ENCODE measurements at regions not wholly inside any gene's neighbourhood (a gene's known extent, or its start where the extent isn't known, plus 50 kb on each side); places are given as distances from the start of the nearest gene placed in this dataset.

DNA sequence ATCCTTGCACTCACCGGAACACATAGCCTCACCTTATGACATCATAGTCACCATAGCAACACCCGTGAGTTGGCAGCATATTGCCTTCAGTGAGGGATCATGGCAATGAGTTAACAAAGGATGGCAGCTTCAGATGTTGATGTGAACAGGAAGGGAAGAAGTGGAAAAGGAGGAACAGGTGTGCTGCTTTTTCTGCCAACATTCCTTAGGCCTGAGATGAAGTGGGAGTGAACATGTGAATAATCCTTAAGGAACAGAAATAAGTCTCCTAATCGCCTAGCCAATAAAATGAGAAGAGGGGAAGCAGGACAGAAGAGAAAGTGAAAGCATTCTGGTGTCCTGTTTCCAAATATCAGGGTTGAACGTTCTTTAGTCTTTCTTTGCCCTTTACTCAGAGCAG, 360.0 kb downstream of the BRINP1 start:
- CTCF ChIA-PET: no interaction called here
- POLR2A ChIA-PET: no interaction called here

DNA sequence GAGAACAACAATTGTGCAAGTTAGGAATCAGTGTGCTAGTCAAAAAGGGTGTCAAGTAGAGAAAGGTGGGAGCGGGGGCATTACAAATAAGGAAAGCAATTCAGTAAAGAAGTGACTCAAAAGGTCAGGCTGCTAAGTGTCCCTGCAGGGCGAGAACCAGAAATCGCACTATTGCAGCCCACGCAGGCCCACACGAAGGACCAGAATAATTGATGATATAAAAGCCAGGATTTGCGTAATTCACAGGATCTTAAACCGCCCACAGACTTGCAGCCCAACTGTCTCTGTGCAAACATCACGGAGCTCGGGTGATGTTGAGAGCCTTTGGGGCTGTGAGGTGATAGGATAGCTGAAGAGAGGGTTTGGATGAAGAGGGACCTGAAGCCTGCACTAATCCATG, 349.0 kb downstream of the BRINP1 start:
- ChIA-PET POLR2A (no interaction called here), CTCF (no interaction called here)

DNA sequence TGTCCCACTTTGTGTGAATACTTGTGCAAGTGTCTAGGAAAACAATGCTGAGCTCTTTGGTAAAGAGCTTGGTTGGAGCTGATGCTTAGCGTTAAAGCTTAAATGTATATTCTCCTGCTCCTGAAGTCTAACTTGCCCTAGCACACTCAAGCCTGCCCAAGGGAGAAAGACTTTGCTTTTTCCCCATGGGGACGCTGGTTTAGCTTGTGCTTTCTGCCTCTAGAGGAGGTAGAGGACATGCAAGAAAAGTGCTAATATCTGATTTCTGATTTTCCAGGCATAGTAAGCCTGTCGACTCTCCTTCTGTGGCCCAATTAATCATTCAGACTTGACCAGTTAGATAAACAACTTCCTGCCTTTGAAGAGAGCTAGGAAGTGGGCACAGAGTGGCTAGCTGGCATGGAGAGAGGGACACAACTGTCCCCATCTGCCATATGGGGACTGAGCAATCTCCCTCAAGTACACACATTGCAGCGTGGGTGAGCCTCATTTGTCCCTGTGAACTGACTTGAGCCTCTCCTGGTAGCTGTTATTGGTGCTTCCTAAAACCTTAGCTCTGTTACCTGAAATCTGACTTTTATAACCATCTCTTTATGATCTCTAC, 348.4 kb downstream of the BRINP1 start:
- POLR2A ChIA-PET: no interaction called here
- CTCF ChIA-PET: no interaction called here

DNA sequence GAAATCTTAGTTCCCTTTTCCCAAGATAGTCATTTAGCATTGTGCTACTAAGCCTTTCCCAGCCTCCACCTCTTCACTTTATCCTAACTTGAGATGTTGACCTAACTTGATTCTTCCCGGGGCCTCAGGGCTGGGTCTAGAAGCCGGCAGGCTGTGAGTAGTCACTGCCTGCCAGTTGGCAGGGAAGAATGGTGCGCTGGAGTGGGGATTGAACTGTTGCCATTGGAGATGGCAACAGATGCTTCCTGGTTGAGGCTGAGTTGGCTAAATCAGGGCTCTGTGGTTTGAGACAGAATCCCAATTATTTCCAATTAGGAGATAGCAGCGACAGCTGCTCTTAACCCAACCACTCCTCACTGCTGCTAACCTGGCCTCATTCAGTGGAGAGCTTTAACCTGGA, 343.1 kb downstream of the BRINP1 start:
- POLR2A ChIA-PET: no interaction called here
- CTCF ChIA-PET: no interaction called here

DNA sequence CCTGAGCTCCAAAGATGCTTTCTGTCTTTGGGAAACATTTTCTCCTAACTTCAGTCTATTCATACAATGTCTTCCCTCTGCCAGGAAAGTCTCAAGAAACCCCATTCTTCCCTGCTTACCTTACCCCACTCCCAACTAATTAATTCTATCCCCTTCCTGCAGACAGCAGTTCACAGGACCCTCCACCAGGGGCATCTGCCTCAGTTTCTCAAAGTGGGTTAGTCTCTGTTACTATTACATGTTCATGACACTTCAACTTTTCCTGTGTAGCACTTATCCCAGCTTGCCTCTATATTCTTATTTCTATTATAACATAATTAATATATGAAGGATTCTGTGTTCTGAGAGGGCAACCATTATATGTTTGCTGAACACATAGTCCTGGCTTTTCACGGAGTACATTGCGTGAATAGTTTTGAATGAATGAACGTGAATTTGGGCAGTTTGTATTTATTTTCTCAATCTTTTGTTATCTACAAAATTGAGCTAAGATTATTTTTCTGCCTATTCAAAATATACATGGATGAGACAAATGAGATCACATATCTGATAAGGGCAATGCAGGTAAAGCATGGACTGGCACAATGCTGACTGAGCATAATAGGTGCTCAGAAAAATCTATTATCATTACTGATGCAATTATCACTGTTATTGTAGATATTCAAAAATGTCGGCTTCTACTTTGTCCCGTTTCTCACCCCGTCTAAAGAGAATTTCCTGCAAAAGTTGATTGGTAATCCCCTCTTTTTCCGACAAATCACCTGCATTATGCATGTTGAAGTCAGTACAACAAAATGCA, 341.1 kb downstream of the BRINP1 start:
- POLR2A ChIA-PET: no interaction called here
- CTCF ChIA-PET: no interaction called here

DNA sequence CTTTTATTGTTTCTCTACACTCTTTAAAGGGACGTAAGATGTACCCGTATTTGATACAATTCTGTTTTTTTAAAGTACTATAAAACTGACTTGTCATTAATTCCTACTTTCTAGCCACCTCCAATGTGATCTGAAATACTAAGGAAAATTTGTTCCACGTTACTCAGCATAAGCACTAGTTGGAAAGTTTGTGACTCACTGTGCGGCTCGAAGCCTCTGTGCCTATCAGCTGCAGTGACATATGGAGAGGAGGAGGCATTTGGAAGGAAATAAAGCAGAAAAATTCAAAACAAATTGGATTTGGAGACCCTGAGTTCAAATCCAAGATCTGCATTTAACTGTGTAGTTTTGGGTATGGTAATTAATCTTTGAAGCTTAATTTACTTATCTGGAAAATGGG, 339.3 kb downstream of the BRINP1 start:
- ChIA-PET CTCF (no interaction called here), POLR2A (no interaction called here)

DNA sequence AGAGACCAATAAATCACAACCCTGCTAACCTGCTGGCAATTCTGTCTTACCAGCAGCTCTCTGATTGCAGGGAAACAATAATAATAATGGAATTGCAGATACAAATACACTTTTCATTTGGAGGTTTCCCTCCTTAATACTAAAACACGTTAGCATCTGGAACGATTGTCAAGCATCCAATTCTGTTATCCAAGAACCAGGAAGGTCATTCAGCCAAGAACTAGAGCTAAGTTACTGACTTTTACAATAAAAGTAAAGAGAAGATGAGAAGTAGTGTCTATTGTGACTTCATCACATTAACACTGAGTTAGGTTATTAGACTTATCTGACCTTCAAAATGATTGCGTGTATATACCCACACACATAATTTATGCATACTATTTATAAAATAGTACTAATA, 335.6 kb downstream of the BRINP1 start:
- POLR2A ChIA-PET: no interaction called here
- CTCF ChIA-PET: no interaction called here

DNA sequence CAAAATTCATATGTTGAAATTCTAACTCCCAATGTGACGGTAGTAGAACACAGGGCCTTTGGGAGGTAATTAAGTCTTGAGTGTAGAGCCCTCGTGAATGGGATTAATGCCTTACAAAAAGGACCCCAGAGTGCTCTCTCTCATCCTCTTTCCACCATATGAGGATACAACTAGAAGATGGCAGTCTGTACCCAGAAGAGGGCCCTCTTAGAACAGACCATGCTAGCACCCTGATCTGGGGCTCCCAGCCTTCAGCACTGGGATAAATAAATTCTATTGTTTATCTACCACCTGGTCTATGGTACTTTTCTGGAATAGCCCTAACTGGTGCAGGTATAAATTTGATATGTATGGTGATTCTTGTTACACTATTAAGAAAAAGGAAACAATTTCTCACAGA, 332.3 kb downstream of the BRINP1 start:
- POLR2A ChIA-PET: no interaction called here
- CTCF ChIA-PET: no interaction called here

DNA sequence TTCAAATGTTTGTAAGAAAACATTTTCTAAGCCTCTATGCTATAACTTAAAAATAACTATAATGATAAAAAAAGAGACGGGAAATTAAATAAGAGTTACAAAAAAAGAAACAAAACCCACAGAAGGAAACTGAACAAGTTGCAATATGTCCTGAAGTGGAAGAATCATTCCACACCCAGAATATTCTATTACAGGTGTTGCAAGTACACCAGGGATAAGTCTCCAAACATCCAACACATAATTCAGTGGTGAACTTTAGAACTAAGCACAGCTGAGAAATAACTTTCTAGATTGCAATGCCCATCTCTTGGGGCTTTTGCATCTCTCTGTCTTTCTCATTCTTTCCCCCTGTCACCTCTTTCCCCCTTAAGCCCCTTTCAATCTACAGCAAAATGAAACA, 325.2 kb downstream of the BRINP1 start:
- CTCF ChIA-PET: no interaction called here
- POLR2A ChIA-PET: no interaction called here

DNA sequence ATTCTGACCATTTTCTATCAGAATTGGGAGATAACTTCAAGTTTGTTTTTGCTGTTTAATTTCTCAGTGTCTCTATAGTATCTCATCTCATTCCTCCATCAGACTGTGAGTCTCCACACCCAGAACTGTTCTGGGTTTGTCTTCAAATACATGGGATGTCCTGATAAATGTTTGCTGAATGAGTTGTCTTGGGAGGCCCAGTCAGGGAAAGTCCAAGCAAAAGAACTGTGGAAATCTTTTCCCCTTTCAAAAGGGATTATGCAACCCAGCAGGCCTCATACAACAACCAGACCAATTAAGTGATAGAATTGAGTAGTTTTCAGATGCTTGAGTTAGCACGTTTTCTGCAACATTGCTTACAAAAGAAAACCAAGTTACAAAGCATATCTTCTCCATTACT, 324.4 kb downstream of the BRINP1 start:
- ChIA-PET POLR2A (no interaction called here), CTCF (no interaction called here)

DNA sequence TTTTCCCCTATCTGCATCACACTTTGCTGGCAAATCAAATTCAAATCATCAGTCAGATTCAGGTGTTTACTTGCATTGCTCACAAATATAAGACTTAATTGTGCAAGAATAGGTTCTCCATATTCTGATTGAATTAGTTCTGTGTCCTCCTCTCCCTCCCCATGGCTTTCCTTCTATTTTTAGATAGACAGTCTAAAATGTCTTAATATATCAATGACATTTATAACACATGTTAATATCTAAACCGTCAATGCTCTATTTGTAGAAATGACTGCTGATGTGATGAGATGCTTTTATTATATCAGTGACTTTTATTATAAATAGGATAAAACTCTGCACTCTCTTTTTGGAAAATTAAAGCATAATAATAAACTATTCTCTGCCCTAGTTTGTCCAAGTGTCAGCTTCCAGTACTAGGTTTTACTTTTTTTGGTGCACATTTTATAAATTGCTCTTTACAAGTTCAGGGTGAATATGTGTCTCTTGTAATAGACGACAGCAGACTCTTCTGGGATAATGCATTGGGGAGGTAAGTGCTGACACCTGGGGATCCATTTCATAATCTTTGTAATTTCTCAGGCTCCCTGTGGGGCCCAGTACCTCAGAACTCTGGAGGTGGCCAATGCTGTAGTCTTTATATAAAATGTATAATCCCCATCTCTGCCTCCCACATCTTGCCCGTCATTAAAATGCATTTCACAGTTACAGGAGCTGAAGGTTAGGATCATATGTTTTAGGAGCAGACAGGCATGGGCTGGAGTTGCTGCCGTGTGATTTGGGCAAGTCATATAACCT, 321.5 kb downstream of the BRINP1 start:
- CTCF ChIA-PET: no interaction called here
- POLR2A ChIA-PET: no interaction called here

DNA sequence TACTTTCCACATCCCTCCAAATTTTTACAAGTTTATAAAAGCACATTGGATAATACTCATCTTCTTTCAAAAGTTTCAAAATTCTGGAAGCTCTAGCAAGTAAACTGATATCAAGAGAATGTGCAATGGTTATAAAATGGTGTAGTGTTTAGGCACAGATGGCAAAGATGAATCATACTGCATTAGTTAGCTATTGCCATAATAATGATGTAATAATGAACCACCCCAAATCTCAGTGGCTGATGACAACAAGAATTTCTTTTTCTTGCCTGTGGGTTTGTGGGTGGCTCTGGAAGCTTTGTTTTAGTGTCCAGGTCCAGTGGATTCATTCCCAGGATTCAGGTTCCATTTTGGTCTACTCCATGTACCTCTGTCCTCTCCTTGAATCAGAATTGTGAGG, 319.0 kb downstream of the BRINP1 start:
- POLR2A ChIA-PET: no interaction called here

DNA sequence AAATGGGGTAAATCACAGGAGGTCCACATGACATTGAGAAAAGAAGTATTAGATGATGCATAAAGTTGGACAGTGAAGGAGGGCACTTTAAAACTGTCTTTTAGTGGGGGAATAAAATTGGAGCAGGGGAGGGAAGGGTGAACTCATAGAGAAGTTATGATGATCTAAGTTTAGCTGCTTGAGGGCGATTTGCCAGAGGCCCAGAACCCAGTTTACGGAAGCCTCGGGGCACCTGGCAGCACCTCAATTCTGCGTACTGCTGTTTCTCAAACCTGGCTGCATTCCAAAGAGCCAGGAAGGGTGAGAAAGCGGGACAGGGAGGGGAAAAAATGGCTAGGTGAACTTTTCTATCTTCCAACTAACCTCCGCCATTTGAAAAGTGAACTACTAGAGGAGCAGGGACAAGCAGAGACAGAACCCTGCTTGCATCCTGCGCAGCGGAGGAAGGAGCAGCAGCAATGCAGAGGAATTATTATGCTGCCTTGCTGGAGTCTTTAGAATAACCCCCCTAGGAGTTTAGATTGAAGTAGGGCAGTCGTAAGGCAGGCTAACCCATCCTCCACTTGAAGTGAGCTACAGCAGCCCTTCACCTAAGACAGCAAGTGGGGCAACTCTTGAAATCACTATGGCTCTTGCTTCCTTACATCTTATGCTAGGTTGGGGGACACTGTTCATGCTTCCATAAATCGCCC, 316.8 kb downstream of the BRINP1 start:
- ChIA-PET CTCF (no interaction called here), POLR2A (no interaction called here)

More for the DNA sequence above, 319.0 kb downstream of the BRINP1 start:
- CTCF ChIA-PET: no interaction called here

DNA sequence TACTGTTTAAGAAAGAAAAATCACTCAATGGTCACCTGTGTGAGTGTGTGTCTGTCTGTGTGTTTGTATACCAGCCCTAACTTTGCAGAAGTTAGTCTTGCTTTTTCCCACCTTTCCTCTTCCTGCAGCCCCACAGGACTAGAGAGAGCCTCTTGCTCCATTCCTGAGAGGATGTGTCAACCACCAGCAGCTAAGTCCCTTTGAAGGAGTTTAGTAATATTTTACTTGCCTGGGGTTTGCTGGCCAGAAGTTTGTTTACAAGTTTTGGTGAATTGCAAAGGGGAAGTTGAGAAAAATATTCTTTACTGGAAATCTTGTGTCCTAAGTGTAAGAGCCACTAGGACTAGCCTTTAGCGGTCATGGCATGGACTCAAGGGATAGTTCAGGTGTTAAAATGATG, 316.2 kb downstream of the BRINP1 start:
- CTCF ChIA-PET: no interaction called here
- POLR2A ChIA-PET: no interaction called here

DNA sequence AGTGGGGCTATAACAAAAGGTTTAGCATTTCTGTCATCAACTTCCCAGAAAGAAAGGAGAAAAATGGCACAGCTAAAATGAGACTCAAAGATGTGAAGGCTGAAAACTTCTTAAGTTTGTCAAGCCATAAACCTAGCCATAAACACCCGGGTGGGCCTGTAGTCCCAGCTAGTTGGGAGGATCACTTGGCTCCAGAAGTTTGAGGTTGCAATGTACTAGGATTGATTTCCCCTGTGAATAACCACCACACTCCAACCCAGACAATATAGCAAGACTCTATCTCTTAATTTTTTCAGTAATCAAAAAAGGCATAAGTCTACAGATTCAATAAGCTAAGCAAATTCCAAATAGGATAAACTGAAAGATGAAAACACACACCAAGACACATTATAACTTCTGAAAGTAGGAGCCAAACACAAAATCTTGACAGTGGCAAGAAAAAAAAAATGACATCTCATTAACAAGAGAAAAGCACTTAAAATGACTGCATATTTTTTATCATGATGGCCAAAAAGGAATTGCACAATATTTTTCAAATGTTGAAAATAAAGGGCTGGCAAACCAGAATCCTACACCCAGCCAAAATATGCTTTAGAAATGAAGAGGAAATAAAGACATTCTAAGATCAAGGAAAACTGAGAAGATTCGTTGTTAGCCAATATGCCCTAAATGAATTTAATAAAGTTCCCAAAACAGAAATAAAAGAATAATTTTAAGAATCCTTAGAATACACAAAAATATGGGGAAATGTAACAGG, 308.4 kb downstream of the BRINP1 start:
- CTCF ChIA-PET: no interaction called here

DNA sequence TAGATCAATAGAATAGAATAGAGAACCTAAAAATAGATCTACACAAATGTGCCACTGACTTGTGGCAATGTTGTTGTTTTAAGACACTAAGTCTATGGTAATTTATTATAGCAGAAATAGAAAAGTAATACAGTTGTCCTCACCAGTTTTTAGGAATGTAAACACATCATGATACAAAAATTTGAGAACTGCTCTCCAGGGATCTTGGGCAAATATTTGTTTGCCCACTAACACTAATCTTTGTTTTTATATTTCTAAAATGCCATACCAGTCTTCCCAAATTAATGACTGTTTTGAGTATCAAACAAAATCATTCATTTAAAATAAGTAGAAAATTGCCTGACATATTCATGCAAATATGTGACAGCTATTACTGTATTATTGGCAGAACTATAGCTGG, 297.6 kb downstream of the BRINP1 start:
- POLR2A ChIA-PET: no interaction called here
- CTCF ChIA-PET: no interaction called here

More for the DNA sequence above, 308.4 kb downstream of the BRINP1 start:
- POLR2A ChIA-PET: no interaction called here

DNA sequence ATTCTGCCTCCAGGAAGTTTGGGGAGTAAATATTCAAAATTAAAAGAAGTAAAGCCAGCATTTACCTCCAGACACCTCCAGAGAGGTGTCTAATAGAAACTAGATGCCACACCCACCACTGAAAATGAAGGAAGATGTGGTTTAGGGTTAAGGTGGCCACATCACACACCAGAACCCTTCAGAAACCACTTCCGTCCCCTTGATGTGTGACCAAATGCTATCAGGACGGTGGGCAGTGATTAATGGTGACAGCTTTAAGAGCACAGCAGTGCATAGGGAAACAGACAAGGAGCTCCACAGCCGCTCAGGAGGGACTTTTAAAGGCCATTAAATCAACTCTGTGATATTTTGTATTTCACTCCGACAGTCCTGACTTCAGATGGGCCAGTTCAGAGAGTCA, 295.2 kb downstream of the BRINP1 start:
- ChIA-PET POLR2A (no interaction called here), CTCF (no interaction called here)

DNA sequence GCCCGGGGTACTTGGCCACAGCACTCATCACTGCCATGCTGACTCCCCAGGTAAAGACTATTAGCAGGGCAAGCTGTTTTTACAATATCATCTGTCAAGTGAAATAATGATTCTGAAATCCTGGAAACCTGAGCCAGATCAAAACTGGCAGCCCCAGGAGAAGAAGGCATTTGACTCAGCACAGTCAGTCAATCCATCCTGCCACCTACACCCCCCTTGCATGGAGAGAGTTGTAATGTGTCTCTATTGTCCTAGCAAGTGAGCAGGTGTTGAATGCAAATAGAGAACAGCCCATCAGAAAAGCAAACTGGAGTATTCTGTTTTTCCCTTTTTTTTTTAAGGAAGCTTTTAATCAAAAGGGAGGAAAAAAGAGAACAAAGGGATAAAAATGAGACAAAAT, 291.2 kb downstream of the BRINP1 start:
- ChIA-PET POLR2A (no interaction called here), CTCF (no interaction called here)

DNA sequence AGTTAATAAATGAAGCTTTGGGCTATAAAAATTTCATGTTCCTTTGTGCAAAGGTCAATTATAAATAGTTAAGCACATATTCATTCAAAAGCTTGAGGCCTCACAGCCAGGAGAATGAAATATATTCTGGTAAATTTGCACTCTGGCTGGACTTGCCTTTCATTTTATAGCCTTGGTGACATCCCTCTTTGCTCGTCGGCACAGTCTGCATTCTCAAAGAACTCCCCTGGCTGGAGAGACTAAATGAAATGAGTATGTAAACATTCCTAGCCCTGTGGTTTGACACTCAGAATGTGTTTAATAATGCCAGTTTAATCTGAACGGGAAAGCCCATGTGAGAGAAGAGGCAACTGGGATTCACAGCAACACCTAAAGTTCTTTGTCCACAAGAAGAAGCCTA, 285.6 kb downstream of the BRINP1 start:
- ChIA-PET CTCF (no interaction called here), POLR2A (no interaction called here)

DNA sequence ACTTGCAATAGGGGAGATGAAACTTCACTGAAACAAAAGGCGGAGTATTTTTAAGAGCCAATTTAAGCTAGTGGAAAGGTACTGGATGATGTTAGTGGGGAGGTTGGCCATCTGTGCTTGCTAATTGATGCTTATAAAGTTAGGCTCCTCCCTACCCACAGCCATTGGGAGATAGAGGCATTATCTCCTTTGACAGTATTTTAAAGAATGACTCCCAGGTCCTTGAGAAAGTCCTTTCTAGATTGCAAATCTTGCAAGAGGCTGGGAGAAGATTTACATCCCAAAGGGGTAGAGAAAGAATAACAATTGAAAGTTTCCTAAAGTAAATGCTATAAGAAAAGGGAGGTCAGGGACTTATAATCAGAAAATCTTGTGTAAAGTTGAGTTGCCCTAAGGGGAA, 282.6 kb downstream of the BRINP1 start:
- ChIA-PET CTCF (no interaction called here), POLR2A (no interaction called here)
